GM19438 (cell line): ENCODE measurements at regions not wholly inside any gene's neighbourhood (a gene's known extent, or its start where the extent isn't known, plus 50 kb on each side); places are given as distances from the start of the nearest gene placed in this dataset.

Source experiments
- ATAC-seq: cut with Tn5 transposase; IDR thresholded peaks from one replicate; pipeline ENCODE4 v1.9.1; 2021; ENCODE audit warnings: low read depth; ENCODE audit not compliant: unreplicated experiment

- ATAC-seq: no peak
These were observed 94.7 kb upstream of the SPRY1 start for GRCh38 chr4:123301923-123302322.

DNA sequence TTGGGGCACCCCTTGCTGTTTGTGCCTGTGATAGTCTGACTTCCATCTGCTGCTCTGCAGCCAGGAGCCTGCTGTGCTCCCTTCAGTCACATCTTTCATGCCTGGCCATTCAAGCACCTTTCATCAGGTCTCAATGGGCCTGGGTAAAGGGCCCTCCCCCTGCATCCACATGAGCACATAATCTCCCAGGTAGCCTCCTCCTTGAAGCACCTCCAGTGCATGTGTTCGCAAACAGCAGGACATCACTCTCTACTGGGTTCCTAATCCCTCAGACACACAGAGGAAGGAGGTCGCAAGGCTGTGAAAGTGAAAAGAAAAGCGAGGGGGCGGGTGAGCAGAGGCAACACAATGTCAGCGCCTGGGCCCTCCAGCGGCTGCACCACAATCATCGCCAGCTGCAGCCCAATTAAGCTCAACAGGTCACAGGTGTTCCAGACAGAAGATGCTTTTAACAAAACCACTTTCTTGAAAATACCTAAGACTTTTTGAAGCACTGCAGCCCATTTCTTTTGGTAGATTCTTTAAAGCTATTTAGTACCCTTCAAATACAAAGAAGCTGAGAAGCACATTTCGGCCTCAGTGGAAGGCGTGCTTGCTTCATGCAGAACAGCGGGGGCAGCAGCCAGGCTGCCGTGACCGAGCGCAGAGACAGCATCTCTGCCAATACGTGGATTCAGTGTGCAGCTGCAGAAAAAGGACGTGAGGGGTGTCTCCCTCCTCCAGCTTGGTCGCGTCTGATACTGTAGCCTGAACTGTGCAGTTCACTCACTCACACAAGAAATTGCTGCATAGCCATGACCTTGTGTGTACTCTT is 92.2 kb upstream of the SPRY1 start:
- no peak for ATAC-seq

DNA sequence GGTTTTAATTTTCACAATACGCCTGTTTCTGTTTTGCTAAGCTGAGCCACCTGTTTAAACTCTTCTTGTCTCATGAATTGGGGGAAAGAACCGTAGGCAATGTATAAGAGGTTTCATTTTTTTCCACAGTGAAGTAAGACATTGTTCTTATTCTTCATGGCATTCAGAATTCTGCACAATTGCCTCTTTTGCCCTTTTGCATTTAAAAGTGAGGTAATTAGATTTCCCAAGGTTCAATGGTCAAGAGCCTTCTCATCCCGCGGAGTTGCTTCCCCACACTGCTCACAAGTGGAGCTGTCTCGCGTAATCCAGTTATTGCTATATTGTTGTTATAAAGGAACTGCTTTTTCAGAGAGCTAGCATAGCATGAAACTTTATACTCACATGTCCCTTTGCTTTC is 90.9 kb upstream of the SPRY1 start:
- ATAC-seq: no peak

DNA sequence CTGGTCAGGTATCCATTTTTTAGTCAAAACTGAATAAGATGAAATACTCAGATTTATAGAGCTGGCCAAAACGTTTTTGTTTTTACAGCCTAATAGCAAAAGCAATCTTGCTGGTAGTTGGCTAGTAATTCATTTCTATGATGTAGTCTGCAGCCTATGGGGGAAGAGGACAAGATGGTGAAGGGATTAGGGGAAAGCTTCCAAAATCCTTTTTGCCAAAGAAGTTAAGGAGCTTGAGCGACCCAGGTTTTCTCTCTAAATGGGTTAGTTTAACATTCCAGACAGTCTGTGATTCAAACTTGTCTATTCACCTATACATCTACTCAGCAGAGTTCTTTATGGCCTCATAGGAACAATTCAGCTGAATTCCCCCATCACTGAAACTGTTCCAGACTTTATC is 89.8 kb upstream of the SPRY1 start:
- ATAC-seq: no peak

GRCh38 chr4:123308667-123309066 is 87.9 kb upstream of the SPRY1 start:
- no peak for ATAC-seq

GRCh38 chr4:123312116-123312515 is 84.5 kb upstream of the SPRY1 start:
- no peak for ATAC-seq

- ATAC-seq: no peak
These were observed 83.5 kb upstream of the SPRY1 start for GRCh38 chr4:123312951-123313592.

GRCh38 chr4:123315617-123316016 is 81.0 kb upstream of the SPRY1 start:
- ATAC-seq: no peak

- no peak for ATAC-seq
These were observed 79.4 kb upstream of the SPRY1 start for GRCh38 chr4:123317211-123317610.

- ATAC-seq: no peak
These were observed 77.0 kb upstream of the SPRY1 start for GRCh38 chr4:123319639-123320038.

GRCh38 chr4:123323998-123324397 is 72.6 kb upstream of the SPRY1 start:
- ATAC-seq: no peak

GRCh38 chr4:123325241-123325681 is 71.3 kb upstream of the SPRY1 start:
- ATAC-seq: peak; percentile 99

DNA sequence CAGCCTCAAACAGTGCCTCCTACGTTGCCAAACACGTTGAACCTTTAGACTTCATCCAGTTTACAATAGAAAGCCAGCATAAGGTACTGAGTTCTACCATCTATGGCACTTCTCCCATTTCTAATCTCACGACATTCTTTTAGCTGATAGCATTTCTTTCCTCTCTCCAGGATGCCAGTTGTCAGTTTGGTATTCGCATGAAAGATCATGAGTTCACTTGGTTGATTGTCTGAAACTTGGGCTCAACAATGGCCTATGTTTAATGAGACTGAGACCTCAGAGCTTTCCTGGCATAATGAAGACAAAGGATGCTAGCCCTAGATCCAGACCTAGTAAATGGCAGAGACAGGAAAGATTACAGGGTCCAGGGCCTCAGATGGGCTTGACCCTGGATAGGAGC is 69.2 kb upstream of the SPRY1 start:
- ATAC-seq: no peak

DNA sequence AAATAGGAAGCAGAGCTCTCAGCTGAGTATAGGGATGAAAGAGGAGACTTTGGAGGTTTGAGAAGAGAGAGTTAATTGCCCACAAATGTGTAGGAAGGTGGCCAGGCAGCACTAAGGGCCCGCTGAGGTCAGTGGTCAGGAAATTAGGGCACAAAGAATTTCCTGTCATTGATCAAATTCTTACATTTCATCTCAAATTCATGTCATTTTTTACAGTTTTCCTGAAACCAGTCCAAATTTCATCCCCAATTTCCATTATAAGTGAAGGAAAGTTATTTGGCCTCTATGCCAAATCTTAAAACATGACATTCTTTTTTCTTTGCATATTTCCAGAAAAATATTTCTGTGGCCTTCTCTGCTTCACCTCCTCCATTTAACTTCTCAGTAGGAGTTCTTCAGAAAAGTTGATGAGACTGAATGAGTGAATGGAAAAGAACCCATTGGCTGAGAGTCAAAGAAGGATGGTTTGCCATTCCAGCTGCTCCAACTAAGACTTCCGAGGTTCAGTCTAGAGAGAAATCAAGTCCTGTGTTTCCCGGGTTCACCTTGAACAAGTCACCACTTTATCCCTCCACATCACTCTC is 68.7 kb upstream of the SPRY1 start:
- no peak for ATAC-seq

DNA sequence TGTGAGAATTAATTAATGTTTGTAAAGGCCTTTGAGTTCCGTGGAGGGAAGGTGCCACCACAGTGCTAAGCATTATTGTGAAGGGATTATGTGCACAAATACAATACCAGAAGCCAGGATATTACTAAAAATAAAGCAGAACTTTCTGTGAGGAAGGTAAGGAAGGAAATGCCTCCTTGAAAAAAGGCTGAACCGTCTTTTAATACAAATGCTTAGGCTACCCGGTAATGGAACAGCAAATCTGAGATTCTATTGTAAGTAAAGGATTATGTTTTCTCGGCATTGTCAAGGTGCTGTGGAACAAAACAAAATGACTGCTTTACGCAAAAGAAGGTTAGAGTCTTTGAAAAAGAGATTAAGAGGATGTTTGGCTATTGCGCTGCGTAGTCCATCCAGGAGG is 57.9 kb upstream of the SPRY1 start:
- no peak for ATAC-seq

DNA sequence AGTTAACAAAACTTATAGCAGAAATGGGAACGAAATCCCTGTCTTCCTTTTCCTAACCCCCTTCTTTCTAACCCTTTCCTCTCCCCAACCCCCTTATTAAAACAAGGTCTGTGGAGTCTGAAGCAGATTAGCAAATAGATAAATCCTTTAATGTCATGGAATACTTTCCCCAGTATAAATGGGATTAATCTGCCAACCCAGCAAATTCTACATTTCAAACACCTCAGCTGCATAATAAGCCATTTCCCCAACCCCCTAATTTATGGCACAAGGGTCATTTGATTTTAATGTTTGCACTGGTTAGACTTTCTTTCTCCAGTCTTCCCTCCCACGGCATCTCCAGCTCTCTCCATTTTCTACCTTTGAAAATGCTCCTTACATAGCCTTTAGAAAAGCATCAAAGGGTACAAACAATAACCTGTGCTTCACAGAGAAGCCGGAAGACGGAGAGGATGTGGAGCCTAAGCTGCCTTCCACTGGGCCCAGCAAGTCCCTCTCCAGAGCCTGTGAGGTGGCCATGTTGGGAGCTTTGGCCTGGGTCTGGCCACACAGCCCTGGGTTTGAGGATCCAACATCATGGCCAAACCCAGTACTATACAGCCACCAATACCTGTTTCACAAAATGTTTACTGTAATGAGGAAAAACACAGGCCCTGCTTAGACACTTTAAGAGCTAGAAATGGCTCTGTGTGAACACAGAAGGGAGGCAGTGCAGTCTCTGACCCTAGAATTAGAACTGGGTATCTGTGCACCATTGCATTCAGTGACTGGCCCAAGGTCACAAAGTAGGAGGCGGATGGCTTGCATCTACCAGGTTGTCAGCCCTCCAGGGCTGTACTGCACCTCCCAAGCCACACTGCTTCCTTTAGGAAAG is 56.9 kb upstream of the SPRY1 start:
- no peak for ATAC-seq

- no peak for ATAC-seq
These were observed 56.3 kb upstream of the SPRY1 start for GRCh38 chr4:123340381-123340701.

DNA sequence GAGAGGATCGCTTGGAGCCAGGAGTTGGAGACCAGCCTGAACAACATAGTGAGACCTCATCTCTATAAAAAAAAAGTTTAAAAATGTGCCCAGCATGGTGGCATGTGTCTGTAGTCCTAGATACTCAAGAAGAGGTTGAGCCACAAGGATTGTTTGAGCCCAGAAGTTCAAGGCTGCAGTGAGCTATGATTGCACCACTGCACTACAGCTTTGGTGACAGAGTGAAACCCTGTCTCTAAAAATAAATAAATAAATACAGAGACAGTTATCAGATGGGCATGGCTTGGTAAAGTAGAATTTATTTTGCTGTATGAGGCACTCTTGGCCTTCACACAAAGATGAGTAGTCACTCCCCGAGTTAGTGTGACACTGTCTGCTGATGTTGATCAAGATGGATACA is 54.1 kb upstream of the SPRY1 start:
- ATAC-seq: no peak

DNA sequence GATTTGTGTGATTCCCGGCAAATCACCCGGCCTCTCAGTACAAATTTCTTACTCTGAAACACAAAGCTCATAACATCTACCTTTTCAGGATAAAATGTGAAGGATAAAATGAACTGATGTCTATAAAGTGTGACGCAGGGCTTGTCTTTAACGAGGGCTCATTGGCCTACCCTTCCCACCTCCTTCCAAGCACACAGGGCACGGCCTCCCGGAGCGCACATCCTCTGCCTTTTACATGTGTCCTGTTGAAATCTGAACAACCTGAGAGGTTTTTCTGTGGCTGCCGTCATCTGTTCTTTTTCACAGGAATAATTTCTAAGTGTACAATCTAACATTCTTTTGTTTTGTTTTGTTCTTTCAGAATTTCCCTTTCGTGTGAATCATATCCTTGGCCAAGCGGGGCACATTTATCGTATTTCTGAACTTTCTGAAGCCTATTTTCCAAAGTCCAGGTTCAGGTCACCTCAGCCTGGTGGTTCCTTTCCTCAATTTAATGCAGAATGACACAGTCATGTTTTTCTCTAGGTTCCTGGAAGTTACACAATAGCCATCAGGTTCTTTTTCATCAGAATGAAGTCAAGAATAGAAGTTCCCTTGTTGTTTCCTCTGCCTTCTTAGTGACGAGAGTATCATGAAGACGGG is 53.1 kb upstream of the SPRY1 start:
- ATAC-seq: no peak

DNA sequence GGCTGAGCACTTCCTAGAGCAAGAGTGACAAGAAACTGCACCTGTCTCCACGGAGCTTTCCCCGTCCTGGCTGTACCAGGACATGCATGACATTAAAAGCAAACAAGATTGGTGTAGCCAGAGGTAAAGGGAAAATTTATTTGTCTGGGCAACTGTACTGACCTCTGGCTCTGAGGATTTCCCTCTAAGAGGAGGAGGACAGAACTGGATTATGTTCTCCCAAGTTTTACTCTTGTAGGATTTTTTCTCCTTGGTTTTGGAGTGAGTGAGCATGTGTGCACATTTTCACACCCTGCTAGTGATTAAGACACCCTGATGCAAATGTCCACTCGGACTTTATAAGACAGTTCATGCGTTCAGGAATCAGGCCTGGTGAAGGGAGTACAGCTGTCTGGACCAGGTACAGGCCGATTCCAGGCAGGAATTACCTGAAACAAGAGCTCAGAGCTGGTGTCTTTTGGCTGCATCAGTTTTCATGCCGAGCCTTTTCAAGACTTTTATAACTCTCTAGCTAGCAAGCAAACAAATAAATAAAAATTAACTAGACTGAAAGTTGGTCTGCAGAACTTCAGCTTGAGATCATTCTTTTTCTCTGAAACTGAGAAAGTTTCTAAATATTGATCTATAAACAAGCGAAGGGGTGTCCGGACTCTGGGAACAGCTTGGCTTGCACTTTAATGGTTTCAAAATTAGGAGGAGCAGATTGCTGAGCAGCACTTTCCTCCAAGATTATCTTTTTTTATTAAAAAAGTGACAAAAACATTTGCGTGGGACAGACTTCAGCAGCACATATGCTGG is 51.3 kb upstream of the SPRY1 start:
- peak; percentile 59 for ATAC-seq
